H9 (cell line): ENCODE measurements at regions not wholly inside any gene's neighbourhood (a gene's known extent, or its start where the extent isn't known, plus 50 kb on each side); places are given as distances from the start of the nearest gene placed in this dataset.

Experiments used
- DNase-seq: peaks from one replicate; pipeline ENCODE4 v3.0.0-alpha.2; 2017
- H2AFZ ChIP-seq: one replicate; pipeline ENCODE4 v1.6.1; 2013; ENCODE audit warnings: mild to moderate bottlenecking, low read length, control low read depth, moderate library complexity
- H2AK5ac ChIP-seq: 2 replicates; pipeline ENCODE4 v1.6.1; 2013; ENCODE audit warnings: low read length, control low read depth, mixed read lengths; ENCODE audit not compliant: insufficient read length
- H2BK120ac ChIP-seq: one replicate; pipeline ENCODE4 v1.6.1; 2013; ENCODE audit warnings: low read depth, mild to moderate bottlenecking, low read length, control low read depth, inconsistent platforms; ENCODE audit not compliant: poor library complexity, severe bottlenecking
- H2BK12ac ChIP-seq: 2 replicates; pipeline ENCODE4 v1.6.1; 2013; ENCODE audit warnings: low read length, control low read depth, mixed read lengths, low read depth; ENCODE audit not compliant: insufficient read length
- H2BK15ac ChIP-seq: 2 replicates; pipeline ENCODE4 v1.6.1; 2013; ENCODE audit warnings: low read depth, low read length, control low read depth
- H2BK20ac ChIP-seq: one replicate; pipeline ENCODE4 v1.6.1; 2013; ENCODE audit warnings: low read depth, mild to moderate bottlenecking, low read length, control low read depth, inconsistent platforms; ENCODE audit not compliant: poor library complexity, severe bottlenecking
- H2BK5ac ChIP-seq: 2 replicates; pipeline ENCODE4 v1.6.1; 2013; ENCODE audit warnings: low read length, control low read depth, mixed read lengths; ENCODE audit not compliant: insufficient read length
- H3K14ac ChIP-seq: 2 replicates; pipeline ENCODE4 v1.6.1; 2013; ENCODE audit warnings: low read length, control low read depth; ENCODE audit not compliant: insufficient read depth
- H3K18ac ChIP-seq: 2 replicates; pipeline ENCODE4 v1.6.1; 2013; ENCODE audit warnings: low read depth, mild to moderate bottlenecking, mixed read lengths, low read length, control low read depth; ENCODE audit not compliant: insufficient read length
- H3K23ac ChIP-seq: 2 replicates; pipeline ENCODE4 v1.6.1; 2013; ENCODE audit warnings: low read length, control low read depth, mixed read lengths, low read depth; ENCODE audit not compliant: insufficient read length
- H3K23me2 ChIP-seq: 2 replicates; pipeline ENCODE4 v1.6.1; 2013; ENCODE audit warnings: low read depth, mild to moderate bottlenecking, mixed read lengths, low read length, control low read depth; ENCODE audit not compliant: insufficient read length, poor library complexity, severe bottlenecking
- H3K27ac ChIP-seq: 2 replicates; pipeline ENCODE4 v1.5.1; 2013; ENCODE audit warnings: low read length, control low read depth, mixed read lengths, low read depth; ENCODE audit not compliant: insufficient read length
- H3K27me3 ChIP-seq: 2 replicates; pipeline ENCODE4 v1.6.1; 2013; ENCODE audit warnings: low read length, control low read depth, inconsistent platforms; ENCODE audit not compliant: insufficient read depth
- H3K4ac ChIP-seq: 2 replicates; pipeline ENCODE4 v1.6.1; 2013; ENCODE audit warnings: low read depth, mild to moderate bottlenecking, control low read depth, inconsistent platforms, low read length, moderate library complexity
- H3K4me1 ChIP-seq: 2 replicates; pipeline ENCODE4 v1.6.1; 2013; ENCODE audit warnings: low read length, control low read depth, inconsistent platforms; ENCODE audit not compliant: insufficient read depth
- H3K4me2 ChIP-seq: 2 replicates; pipeline ENCODE4 v1.6.1; 2013; ENCODE audit warnings: low read length, control low read depth, mixed read lengths; ENCODE audit not compliant: insufficient read length, insufficient read depth
- H3K56ac ChIP-seq: 2 replicates; pipeline ENCODE4 v1.6.1; 2013; ENCODE audit warnings: low read depth, mild to moderate bottlenecking, mixed read lengths, low read length, control low read depth; ENCODE audit not compliant: insufficient read length
- H3K79me1 ChIP-seq: 2 replicates; pipeline ENCODE4 v1.6.1; 2013; ENCODE audit warnings: low read depth, mild to moderate bottlenecking, moderate library complexity, low read length, control low read depth, inconsistent platforms; ENCODE audit not compliant: insufficient read depth, poor library complexity, severe bottlenecking
- H3K79me2 ChIP-seq: 2 replicates; pipeline ENCODE4 v1.6.1; 2013; ENCODE audit warnings: low read length, control low read depth, inconsistent platforms; ENCODE audit not compliant: insufficient read depth
- H3K9ac ChIP-seq: 2 replicates; pipeline ENCODE4 v1.6.1; 2013; ENCODE audit warnings: low read length, control low read depth, mixed read lengths; ENCODE audit not compliant: insufficient read length; ENCODE audit errors: extremely low read depth
- H3K9me3 ChIP-seq: one replicate; pipeline ENCODE4 v1.6.1; 2013; ENCODE audit warnings: low read depth, low read length, inconsistent platforms; ENCODE audit not compliant: control insufficient read depth
- H3T11ph ChIP-seq: one replicate; pipeline ENCODE4 v1.6.1; 2013; ENCODE audit warnings: mild to moderate bottlenecking, low read length, control low read depth, inconsistent platforms
- H4K20me1 ChIP-seq: one replicate; pipeline ENCODE4 v1.6.1; 2013; ENCODE audit not compliant: control insufficient read depth, insufficient read length, insufficient read depth
- H4K5ac ChIP-seq: 2 replicates; pipeline ENCODE4 v1.6.1; 2013; ENCODE audit warnings: low read depth, mild to moderate bottlenecking, mixed read lengths, low read length, control low read depth; ENCODE audit not compliant: insufficient read length
- H4K8ac ChIP-seq: replicated peaks from 2 replicates; pipeline ENCODE4 v1.6.1; 2013; ENCODE audit warnings: low read length, control low read depth, mixed read lengths, low read depth; ENCODE audit not compliant: insufficient read length
- H4K91ac ChIP-seq: 2 replicates; pipeline ENCODE4 v1.6.1; 2013; ENCODE audit warnings: low read depth, mild to moderate bottlenecking, moderate library complexity, mixed read lengths, low read length, control low read depth; ENCODE audit not compliant: insufficient read length
- H3K27ac Mint-ChIP-seq, 3 experiments: 2 replicates in 2 of 3; 3 replicates in 1 of 3; pipeline ENCODE4 v1.8.0; 2020 to 2021; ENCODE audit warnings: mixed read lengths in 3 of 3, mild to moderate bottlenecking in 1 of 3, moderate library complexity in 1 of 3
- H3K27me3 Mint-ChIP-seq: 2 replicates; pipeline ENCODE4 v1.8.0; 2021; ENCODE audit warnings: low read depth, mild to moderate bottlenecking, moderate library complexity, mixed read lengths
- H3K36me3 Mint-ChIP-seq, 3 experiments: 2 replicates in 2 of 3; 3 replicates in 1 of 3; pipeline ENCODE4 v1.8.0; 2020 to 2021; ENCODE audit warnings: low read depth in 3 of 3, mixed read lengths in 3 of 3; ENCODE audit not compliant: insufficient read depth in 1 of 3
- H3K4me1 Mint-ChIP-seq, 2 experiments: 2 replicates each; pipeline ENCODE4 v1.8.0; 2020; ENCODE audit warnings: mixed read lengths in 2 of 2
- H3K4me3 Mint-ChIP-seq, 2 experiments: 2 replicates in 1 of 2; 3 replicates in 1 of 2; pipeline ENCODE4 v1.8.0; 2020 to 2021; ENCODE audit warnings: mild to moderate bottlenecking in 2 of 2, mixed read lengths in 2 of 2, moderate library complexity in 1 of 2
- H3K9me3 Mint-ChIP-seq, 2 experiments: 2 replicates in 1 of 2; 3 replicates in 1 of 2; pipeline ENCODE4 v1.8.0; 2020; ENCODE audit warnings: mild to moderate bottlenecking in 2 of 2, mixed read lengths in 2 of 2, moderate library complexity in 1 of 2
- WGBS: extraction: QIAGEN DNeasy Blood & Tissue Kit; methylation state at CpG from one replicate; pipeline ENCODE4 v1.1.7; 2013; ENCODE audit warnings: missing lambda C conversion rate, low lambda C conversion rate, mixed read lengths; ENCODE audit not compliant: insufficient read length; ENCODE audit errors: extremely low coverage; 5-methylcytosine and 5-hydroxymethylcytosine counted together
- TF ChIP-seq, protein P1 (sequence below): fragments of 200-600 bp; sonication (generic); conservative IDR thresholded peaks from 3 replicates; pipeline ENCODE4 v1.8.0; 2021; ENCODE audit warnings: antibody characterized with exemption, mild to moderate bottlenecking

DNA sequence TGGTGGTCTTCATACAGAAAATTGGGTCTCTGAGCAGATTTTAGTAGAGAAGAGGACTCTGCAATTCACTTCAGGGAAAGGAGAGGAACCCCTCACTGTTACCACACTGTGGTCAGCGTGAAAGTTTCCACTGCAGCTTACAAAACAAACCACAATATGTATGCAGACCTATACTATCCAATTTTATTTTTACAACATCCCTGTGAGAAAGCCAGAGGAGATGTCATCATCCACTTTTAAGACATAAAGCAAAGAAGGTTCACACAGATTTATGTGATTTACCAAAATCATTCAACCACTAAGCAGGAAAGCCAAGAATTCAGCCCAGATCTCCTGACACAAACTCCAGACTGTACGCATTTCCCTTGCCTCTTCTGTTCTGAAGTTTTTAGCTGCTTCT, 442.4 kb downstream of the FRK start:
- Mint-ChIP-seq H3K4me3 (no peak overlapping the region), H3K4me1 (peaks cover 7 to 13% of the 10 kb centered on the region in 2 experiments; a peak in 3 of 4 replicates), H3K27me3 (no peaks in the 10 kb centered on the region), H3K36me3 (no peaks in the 10 kb centered on the region), H3K27ac (no peak overlapping the region), H3K9me3 (no peaks in the 10 kb centered on the region; a peak in 1 of 5 replicates)
- no peak overlapping the region for H3K14ac ChIP-seq
- H3K9me3 ChIP-seq, result no peaks in the 10 kb centered on the region
- no peaks in the 10 kb centered on the region for H3K4me1 ChIP-seq
- DNase-seq, result no peak
- TF ChIP-seq, protein P1, sequence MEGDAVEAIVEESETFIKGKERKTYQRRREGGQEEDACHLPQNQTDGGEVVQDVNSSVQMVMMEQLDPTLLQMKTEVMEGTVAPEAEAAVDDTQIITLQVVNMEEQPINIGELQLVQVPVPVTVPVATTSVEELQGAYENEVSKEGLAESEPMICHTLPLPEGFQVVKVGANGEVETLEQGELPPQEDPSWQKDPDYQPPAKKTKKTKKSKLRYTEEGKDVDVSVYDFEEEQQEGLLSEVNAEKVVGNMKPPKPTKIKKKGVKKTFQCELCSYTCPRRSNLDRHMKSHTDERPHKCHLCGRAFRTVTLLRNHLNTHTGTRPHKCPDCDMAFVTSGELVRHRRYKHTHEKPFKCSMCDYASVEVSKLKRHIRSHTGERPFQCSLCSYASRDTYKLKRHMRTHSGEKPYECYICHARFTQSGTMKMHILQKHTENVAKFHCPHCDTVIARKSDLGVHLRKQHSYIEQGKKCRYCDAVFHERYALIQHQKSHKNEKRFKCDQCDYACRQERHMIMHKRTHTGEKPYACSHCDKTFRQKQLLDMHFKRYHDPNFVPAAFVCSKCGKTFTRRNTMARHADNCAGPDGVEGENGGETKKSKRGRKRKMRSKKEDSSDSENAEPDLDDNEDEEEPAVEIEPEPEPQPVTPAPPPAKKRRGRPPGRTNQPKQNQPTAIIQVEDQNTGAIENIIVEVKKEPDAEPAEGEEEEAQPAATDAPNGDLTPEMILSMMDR, result no peak
- no CpG with 5 or more reads among the region's 2 CpGs for WGBS
- no peak overlapping the region for H3K18ac ChIP-seq
- no peak overlapping the region for H3K56ac ChIP-seq
- no peak overlapping the region for H2AFZ ChIP-seq
- H4K20me1 ChIP-seq, result no peaks in the 10 kb centered on the region
- H2BK120ac ChIP-seq, result no peak overlapping the region
- H3K9ac ChIP-seq, result no peak overlapping the region
- H4K5ac ChIP-seq, result no peak overlapping the region
- H3T11ph ChIP-seq, result no peak overlapping the region
- no peak overlapping the region for H2BK5ac ChIP-seq
- H2AK5ac ChIP-seq, result no peak overlapping the region
- H4K8ac ChIP-seq, result no peak overlapping the region
- H3K23ac ChIP-seq, result no peak overlapping the region
- no peak overlapping the region for H2BK15ac ChIP-seq
- no peaks in the 10 kb centered on the region for H3K23me2 ChIP-seq
- H4K91ac ChIP-seq, result no peak overlapping the region
- H3K79me1 ChIP-seq, result no peaks in the 10 kb centered on the region
- H3K27me3 ChIP-seq, result no peaks in the 10 kb centered on the region
- no peak overlapping the region for H3K4ac ChIP-seq
- no peak overlapping the region for H3K4me2 ChIP-seq
- H2BK12ac ChIP-seq, result no peak overlapping the region
- no peak overlapping the region for H2BK20ac ChIP-seq
- H3K79me2 ChIP-seq, result no peaks in the 10 kb centered on the region
- no peak overlapping the region for H3K27ac ChIP-seq
